DOHH2 (cell line): ENCODE measurements at regions not wholly inside any gene's neighbourhood (a gene's known extent, or its start where the extent isn't known, plus 50 kb on each side); places are given as distances from the start of the nearest gene placed in this dataset.

Experiments used
- EZH2phosphoT487 ChIP-seq: fragments of 200-600 bp; sonication (generic); IDR thresholded peaks from 2 replicates; pipeline ENCODE4 v1.6.1; 2017; ENCODE audit warnings: borderline replicate concordance, mild to moderate bottlenecking, antibody characterized with exemption, low read length, moderate library complexity, mixed read lengths
- TF ChIP-seq, protein P1 (sequence below): fragments of 200-600 bp; sonication (generic); IDR thresholded peaks from one replicate; pipeline ENCODE4 v1.5.1; 2014; ENCODE audit warnings: antibody characterized with exemption, mild to moderate bottlenecking, low read depth, low read length; ENCODE audit not compliant: poor library complexity, severe bottlenecking

DNA sequence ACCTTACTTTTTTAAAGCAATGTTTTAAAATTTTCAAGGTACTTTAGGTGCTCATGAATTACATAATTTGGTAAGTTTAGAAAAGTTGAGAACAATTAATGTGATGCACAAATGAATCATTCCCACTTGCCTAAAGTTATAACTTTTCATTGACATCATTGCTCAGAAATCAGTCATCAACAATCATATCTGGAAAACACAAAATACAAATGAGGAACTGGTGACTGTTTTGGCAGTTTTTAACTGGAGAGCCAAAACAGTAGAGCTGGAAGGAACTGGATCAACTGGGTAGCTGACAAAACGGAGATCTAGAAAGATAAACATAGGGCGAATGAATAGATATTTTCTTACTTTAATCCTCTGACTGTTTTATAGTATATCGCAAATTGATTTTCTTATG lies 767.1 kb downstream of the IGSF11 start:
- TF ChIP-seq, protein P1, sequence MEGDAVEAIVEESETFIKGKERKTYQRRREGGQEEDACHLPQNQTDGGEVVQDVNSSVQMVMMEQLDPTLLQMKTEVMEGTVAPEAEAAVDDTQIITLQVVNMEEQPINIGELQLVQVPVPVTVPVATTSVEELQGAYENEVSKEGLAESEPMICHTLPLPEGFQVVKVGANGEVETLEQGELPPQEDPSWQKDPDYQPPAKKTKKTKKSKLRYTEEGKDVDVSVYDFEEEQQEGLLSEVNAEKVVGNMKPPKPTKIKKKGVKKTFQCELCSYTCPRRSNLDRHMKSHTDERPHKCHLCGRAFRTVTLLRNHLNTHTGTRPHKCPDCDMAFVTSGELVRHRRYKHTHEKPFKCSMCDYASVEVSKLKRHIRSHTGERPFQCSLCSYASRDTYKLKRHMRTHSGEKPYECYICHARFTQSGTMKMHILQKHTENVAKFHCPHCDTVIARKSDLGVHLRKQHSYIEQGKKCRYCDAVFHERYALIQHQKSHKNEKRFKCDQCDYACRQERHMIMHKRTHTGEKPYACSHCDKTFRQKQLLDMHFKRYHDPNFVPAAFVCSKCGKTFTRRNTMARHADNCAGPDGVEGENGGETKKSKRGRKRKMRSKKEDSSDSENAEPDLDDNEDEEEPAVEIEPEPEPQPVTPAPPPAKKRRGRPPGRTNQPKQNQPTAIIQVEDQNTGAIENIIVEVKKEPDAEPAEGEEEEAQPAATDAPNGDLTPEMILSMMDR: no peak
- no peak for TF ChIP-seq EZH2phosphoT487
